SJCRH30 (cell line): ENCODE measurements at regions not wholly inside any gene's neighbourhood (a gene's known extent, or its start where the extent isn't known, plus 50 kb on each side); places are given as distances from the start of the nearest gene placed in this dataset.

Experiments
- DNase-seq, 2 experiments: peaks; one replicate each; pipeline ENCODE4 v3.0.0-alpha.2; 2015 to 2020
- H3K27ac ChIP-seq: fragments of 250-450 bp; sonication (Bioruptor Pico); 2 replicates; pipeline ENCODE4 v1.5.1; 2020; ENCODE audit warnings: mild to moderate bottlenecking, moderate library complexity
- H3K27me3 ChIP-seq: fragments of 250-450 bp; sonication (Bioruptor Pico); 2 replicates; pipeline ENCODE4 v1.5.1; 2020; ENCODE audit warnings: mild to moderate bottlenecking, moderate library complexity
- H3K36me3 ChIP-seq: fragments of 250-450 bp; sonication (Bioruptor Pico); 2 replicates; pipeline ENCODE4 v1.5.1; 2020; ENCODE audit warnings: mild to moderate bottlenecking, moderate library complexity
- H3K4me1 ChIP-seq: fragments of 250-450 bp; sonication (Bioruptor Pico); 2 replicates; pipeline ENCODE4 v1.5.1; 2020; ENCODE audit warnings: mild to moderate bottlenecking, moderate library complexity
- H3K4me3 ChIP-seq: fragments of 250-450 bp; sonication (Bioruptor Pico); 2 replicates; pipeline ENCODE4 v1.5.1; 2020; ENCODE audit warnings: mild to moderate bottlenecking, moderate library complexity
- H3K9me3 ChIP-seq: fragments of 250-450 bp; sonication (Bioruptor Pico); replicated peaks from 2 replicates; pipeline ENCODE4 v1.5.1; 2020; ENCODE audit warnings: mild to moderate bottlenecking, moderate library complexity

GRCh38 chr5:158292981-158293380 lies 434.0 kb upstream of the CLINT1 start:
- no peaks in the 10 kb centered on the region for H3K36me3 ChIP-seq
- 0 out of 2 replicates have a peak, but pooled peaks cover 5% of the 10 kb centered on the region for H3K9me3 ChIP-seq
- H3K4me3 ChIP-seq, result no peak overlapping the region
- no peak overlapping the region for H3K27ac ChIP-seq
- peaks cover 3% of the 10 kb centered on the region; the same call in 1 of the 2 replicates for H3K4me1 ChIP-seq
- H3K27me3 ChIP-seq, result no peaks in the 10 kb centered on the region
- no peak for DNase-seq

- no peak overlapping the region for H3K4me3 ChIP-seq
- no peaks in the 10 kb centered on the region for H3K36me3 ChIP-seq
- H3K9me3 ChIP-seq, result no peaks in the 10 kb centered on the region
- peaks cover 6% of the 10 kb centered on the region; the same call in 1 of the 2 replicates for H3K4me1 ChIP-seq
- DNase-seq, result no peak
- H3K27me3 ChIP-seq, result no peaks in the 10 kb centered on the region
- H3K27ac ChIP-seq, result no peak overlapping the region
Observed at GRCh38 chr5:158289967-158290366, 431.0 kb upstream of the CLINT1 start.

GRCh38 chr5:158288272-158288657 lies 429.3 kb upstream of the CLINT1 start:
- no peaks in the 10 kb centered on the region for H3K36me3 ChIP-seq
- H3K9me3 ChIP-seq, result no peaks in the 10 kb centered on the region
- H3K27me3 ChIP-seq, result no peaks in the 10 kb centered on the region
- H3K27ac ChIP-seq, result peak overlapping the region; percentile 15; the same call in 1 of the 2 replicates
- no peak overlapping the region for H3K4me3 ChIP-seq
- DNase-seq, result no peak
- peaks cover 6% of the 10 kb centered on the region; the same call in 1 of the 2 replicates for H3K4me1 ChIP-seq

- Histone ChIP-seq H3K27ac (peak overlapping the region; percentile 15; the same call in 1 of the 2 replicates), H3K4me1 (peaks cover 6% of the 10 kb centered on the region; the same call in 1 of the 2 replicates), H3K36me3 (no peaks in the 10 kb centered on the region), H3K9me3 (no peaks in the 10 kb centered on the region), H3K4me3 (no peak overlapping the region), H3K27me3 (no peaks in the 10 kb centered on the region)
- DNase-seq, result peak in 1 of 2 experiments; percentile 30
Observed at GRCh38 chr5:158287643-158288271, 428.8 kb upstream of the CLINT1 start.

- peak in 1 of 2 experiments; percentile 33 for DNase-seq
- H3K4me1 ChIP-seq, result peaks cover 6% of the 10 kb centered on the region; the same call in 1 of the 2 replicates
- no peaks in the 10 kb centered on the region for H3K27me3 ChIP-seq
- H3K4me3 ChIP-seq, result no peak overlapping the region
- H3K36me3 ChIP-seq, result no peaks in the 10 kb centered on the region
- H3K9me3 ChIP-seq, result no peaks in the 10 kb centered on the region
- no peak overlapping the region for H3K27ac ChIP-seq
Observed at GRCh38 chr5:158286827-158287226, 427.9 kb upstream of the CLINT1 start.

- Histone ChIP-seq H3K27me3 (no peaks in the 10 kb centered on the region), H3K4me1 (peaks cover 6% of the 10 kb centered on the region; the same call in 1 of the 2 replicates), H3K4me3 (no peak overlapping the region), H3K27ac (no peak overlapping the region), H3K36me3 (no peaks in the 10 kb centered on the region), H3K9me3 (no peaks in the 10 kb centered on the region; the same call in 1 of the 2 replicates)
- no peak for DNase-seq
Observed at GRCh38 chr5:158285698-158286097, 426.8 kb upstream of the CLINT1 start.

- no peak overlapping the region for H3K27ac ChIP-seq
- no peaks in the 10 kb centered on the region; the same call in 1 of the 2 replicates for H3K9me3 ChIP-seq
- no peak for DNase-seq
- H3K36me3 ChIP-seq, result no peaks in the 10 kb centered on the region
- no peaks in the 10 kb centered on the region for H3K27me3 ChIP-seq
- no peak overlapping the region for H3K4me3 ChIP-seq
- H3K4me1 ChIP-seq, result peaks cover 6% of the 10 kb centered on the region; the same call in 1 of the 2 replicates
Observed at GRCh38 chr5:158284242-158284641, 425.3 kb upstream of the CLINT1 start.

GRCh38 chr5:158283397-158283796 lies 424.5 kb upstream of the CLINT1 start:
- Histone ChIP-seq H3K27ac (no peak overlapping the region), H3K27me3 (no peaks in the 10 kb centered on the region)
- DNase-seq, result no peak

GRCh38 chr5:158278216-158278925 lies 419.4 kb upstream of the CLINT1 start:
- H3K27ac ChIP-seq, result no peak overlapping the region
- no peaks in the 10 kb centered on the region; the same call in 1 of the 2 replicates for H3K4me1 ChIP-seq
- no peak overlapping the region for H3K4me3 ChIP-seq
- H3K9me3 ChIP-seq, result no peaks in the 10 kb centered on the region; the same call in 1 of the 2 replicates
- no peaks in the 10 kb centered on the region for H3K27me3 ChIP-seq
- DNase-seq, result no peak
- no peaks in the 10 kb centered on the region for H3K36me3 ChIP-seq

More at GRCh38 chr5:158283397-158283796, 424.5 kb upstream of the CLINT1 start:
- Histone ChIP-seq H3K4me1 (peaks cover 6% of the 10 kb centered on the region; the same call in 1 of the 2 replicates), H3K4me3 (no peak overlapping the region), H3K9me3 (no peaks in the 10 kb centered on the region; the same call in 1 of the 2 replicates), H3K36me3 (no peaks in the 10 kb centered on the region)

- no peak for DNase-seq
- no peak overlapping the region for H3K27ac ChIP-seq
- no peaks in the 10 kb centered on the region; the same call in 1 of the 2 replicates for H3K9me3 ChIP-seq
- no peaks in the 10 kb centered on the region; the same call in 1 of the 2 replicates for H3K4me1 ChIP-seq
- no peaks in the 10 kb centered on the region for H3K27me3 ChIP-seq
- H3K4me3 ChIP-seq, result no peak overlapping the region
- no peaks in the 10 kb centered on the region for H3K36me3 ChIP-seq
Observed at GRCh38 chr5:158277276-158277675, 418.3 kb upstream of the CLINT1 start.

GRCh38 chr5:158276692-158277091 lies 417.7 kb upstream of the CLINT1 start:
- H3K4me3 ChIP-seq, result no peak overlapping the region
- no peak overlapping the region for H3K27ac ChIP-seq
- no peaks in the 10 kb centered on the region; the same call in 1 of the 2 replicates for H3K4me1 ChIP-seq
- no peaks in the 10 kb centered on the region for H3K27me3 ChIP-seq
- H3K36me3 ChIP-seq, result no peaks in the 10 kb centered on the region
- no peaks in the 10 kb centered on the region; the same call in 1 of the 2 replicates for H3K9me3 ChIP-seq
- no peak for DNase-seq

GRCh38 chr5:158275511-158275910 lies 416.6 kb upstream of the CLINT1 start:
- DNase-seq, result no peak
- H3K27ac ChIP-seq, result no peak overlapping the region
- H3K27me3 ChIP-seq, result no peaks in the 10 kb centered on the region
- H3K36me3 ChIP-seq, result no peaks in the 10 kb centered on the region
- H3K4me1 ChIP-seq, result peaks cover 4% of the 10 kb centered on the region
- no peaks in the 10 kb centered on the region for H3K9me3 ChIP-seq
- no peak overlapping the region for H3K4me3 ChIP-seq

- no peak overlapping the region for H3K27ac ChIP-seq
- H3K9me3 ChIP-seq, result no peaks in the 10 kb centered on the region
- no peaks in the 10 kb centered on the region for H3K36me3 ChIP-seq
- no peaks in the 10 kb centered on the region for H3K27me3 ChIP-seq
- peaks cover 10% of the 10 kb centered on the region for H3K4me1 ChIP-seq
- DNase-seq, result peak in 1 of 2 experiments; percentile 20
- no peak overlapping the region for H3K4me3 ChIP-seq
Observed at GRCh38 chr5:158273035-158273434, 414.1 kb upstream of the CLINT1 start.

- no peaks in the 10 kb centered on the region for H3K27me3 ChIP-seq
- H3K36me3 ChIP-seq, result no peaks in the 10 kb centered on the region
- DNase-seq, result no peak
- no peak overlapping the region for H3K27ac ChIP-seq
- peaks cover 3% of the 10 kb centered on the region; the same call in 1 of the 2 replicates for H3K9me3 ChIP-seq
- peaks cover 10% of the 10 kb centered on the region for H3K4me1 ChIP-seq
- no peak overlapping the region for H3K4me3 ChIP-seq
Observed at GRCh38 chr5:158272409-158272808, 413.5 kb upstream of the CLINT1 start.

GRCh38 chr5:158270996-158271554 lies 412.1 kb upstream of the CLINT1 start:
- Histone ChIP-seq H3K27ac (no peak overlapping the region), H3K9me3 (peaks cover 7% of the 10 kb centered on the region; the same call in 1 of the 2 replicates), H3K4me1 (peaks cover 16% of the 10 kb centered on the region), H3K36me3 (no peaks in the 10 kb centered on the region), H3K4me3 (no peak overlapping the region), H3K27me3 (no peaks in the 10 kb centered on the region)
- no peak for DNase-seq
